Activated CD4-positive, alpha-beta T cell treated with anti-CD3 and anti-CD28 coated beads for 36 hours (primary cell): ENCODE measurements at regions not wholly inside any gene's neighbourhood (a gene's known extent, or its start where the extent isn't known, plus 50 kb on each side); places are given as distances from the start of the nearest gene placed in this dataset.

Source experiments
- ATAC-seq: fragments of 200-7000 bp; cut with Tn5 transposase; one replicate; pipeline ENCODE4 v1.10.0; 2021; ENCODE audit warnings: mild to moderate bottlenecking, moderate library complexity
- CTCF ChIA-PET: fragments of 350-600 bp; sonication (Branson Sonifier 250); formaldehyde crosslinking; loops from one replicate; lab custom pipeline; 2021; ENCODE audit warnings: antibody characterized with exemption; lab: Charles Lee
- POLR2A ChIA-PET: fragments of 350-600 bp; sonication (Branson Sonifier 250); formaldehyde crosslinking; loops from one replicate; lab custom pipeline; 2021; ENCODE audit warnings: antibody characterized with exemption, inconsistent platforms; lab: Charles Lee
- DNase-seq: peaks from one replicate; pipeline ENCODE4 v3.0.0-alpha.2; 2020
- H3K27ac Mint-ChIP-seq: one replicate; pipeline ENCODE4 v1.8.0; 2021; ENCODE audit warnings: mixed read lengths
- H3K27me3 Mint-ChIP-seq: one replicate; pipeline ENCODE4 v1.8.0; 2021; ENCODE audit warnings: mixed read lengths
- H3K36me3 Mint-ChIP-seq: one replicate; pipeline ENCODE4 v1.8.0; 2021; ENCODE audit warnings: low read depth, mixed read lengths
- H3K4me1 Mint-ChIP-seq: one replicate; pipeline ENCODE4 v1.8.0; 2021; ENCODE audit warnings: mixed read lengths
- H3K4me3 Mint-ChIP-seq: one replicate; pipeline ENCODE4 v1.8.0; 2021; ENCODE audit warnings: mild to moderate bottlenecking, moderate library complexity, mixed read lengths
- H3K9me3 Mint-ChIP-seq: one replicate; pipeline ENCODE4 v1.8.0; 2021; ENCODE audit warnings: low read depth, mixed read lengths
- intact Hi-C, 2 experiments: fragments of 100-400 bp; cut with DNase I in 1 of 2; cut with micrococcal nuclease in 1 of 2; formaldehyde crosslinking; loops; one replicate each; pipeline versions ENCODE4 v1.14.2 to v1.15.1; 2022 to 2024; cut with DNase I, micrococcal nuclease

DNA sequence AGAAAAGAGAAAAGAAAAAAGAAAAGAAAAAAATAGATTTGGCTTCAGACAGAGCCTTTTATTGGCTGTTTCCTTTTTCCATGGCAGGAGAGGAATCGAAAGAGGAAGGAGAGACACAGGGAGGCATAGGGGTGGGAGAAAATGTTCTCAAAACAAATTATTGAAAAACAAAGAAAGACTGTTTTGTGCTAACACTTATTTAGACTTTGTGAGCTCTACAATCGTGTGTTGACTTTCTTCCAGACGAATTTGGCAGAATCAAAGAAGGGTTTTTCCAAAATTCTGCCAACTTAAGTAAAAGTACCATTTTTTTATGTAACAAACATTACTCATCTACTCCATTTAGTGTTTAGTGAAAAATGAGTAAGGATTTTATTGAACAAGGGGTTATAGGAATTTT is 982.2 kb downstream of the REEP3 start:
- H3K27ac Mint-ChIP-seq, result no peak overlapping the region
- no peaks in the 10 kb centered on the region for H3K36me3 Mint-ChIP-seq
- no peak overlapping the region for H3K4me3 Mint-ChIP-seq
- ChIA-PET POLR2A (no interaction called here), CTCF (interaction anchor here (0.6 kb wide), 1 partner anchor 33 kb away, joined by 3 read pairs; no protein-coding TSS in a partner anchor)
- H3K4me1 Mint-ChIP-seq, result no peaks in the 10 kb centered on the region
- H3K27me3 Mint-ChIP-seq, result no peaks in the 10 kb centered on the region
- intact Hi-C loops, result no loop called here
- no peaks in the 10 kb centered on the region for H3K9me3 Mint-ChIP-seq
- DNase-seq (no peak), ATAC-seq (no peak)

GRCh38 chr10:64505501-64505900 is 984.3 kb downstream of the REEP3 start:
- CTCF ChIA-PET, result no interaction called here
- Mint-ChIP-seq H3K27ac (no peak overlapping the region), H3K4me1 (no peaks in the 10 kb centered on the region), H3K4me3 (no peak overlapping the region), H3K9me3 (no peaks in the 10 kb centered on the region), H3K27me3 (no peaks in the 10 kb centered on the region), H3K36me3 (no peaks in the 10 kb centered on the region)
- DNase-seq (no peak), ATAC-seq (no peak)
- intact Hi-C loops, result no loop called here
- POLR2A ChIA-PET, result no interaction called here

DNA sequence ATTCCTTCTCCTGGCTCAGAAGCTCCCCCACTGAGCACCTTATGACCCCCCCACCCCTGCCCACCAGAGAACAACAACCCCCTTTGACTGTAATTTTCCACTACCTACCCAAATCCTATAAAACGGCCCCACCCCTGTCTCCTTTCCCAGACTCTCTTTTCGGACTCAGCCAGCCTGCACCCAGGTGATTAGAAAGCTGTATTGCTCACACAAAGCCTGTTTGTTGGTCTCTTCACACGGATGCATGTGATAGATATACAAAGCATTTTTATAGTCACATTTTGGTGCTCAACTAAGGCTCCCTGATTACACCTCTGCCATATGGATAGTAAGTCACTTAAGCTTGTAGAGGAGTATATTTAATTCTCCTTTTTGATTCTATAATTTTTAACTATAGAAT is 985.8 kb downstream of the REEP3 start:
- ChIA-PET POLR2A (no interaction called here), CTCF (no interaction called here)
- H3K4me3 Mint-ChIP-seq, result no peak overlapping the region
- DNase-seq (no peak), ATAC-seq (no peak)
- no peaks in the 10 kb centered on the region for H3K4me1 Mint-ChIP-seq
- no peaks in the 10 kb centered on the region for H3K27me3 Mint-ChIP-seq
- H3K27ac Mint-ChIP-seq, result no peak overlapping the region
- intact Hi-C loops, result no loop called here
- no peaks in the 10 kb centered on the region for H3K36me3 Mint-ChIP-seq
- H3K9me3 Mint-ChIP-seq, result no peaks in the 10 kb centered on the region

GRCh38 chr10:64507651-64508028 is 986.4 kb downstream of the REEP3 start:
- Mint-ChIP-seq H3K27ac (no peak overlapping the region), H3K4me1 (no peaks in the 10 kb centered on the region), H3K4me3 (no peak overlapping the region), H3K36me3 (no peaks in the 10 kb centered on the region), H3K9me3 (no peaks in the 10 kb centered on the region), H3K27me3 (no peaks in the 10 kb centered on the region)
- intact Hi-C loops, result no loop called here
- POLR2A ChIA-PET, result no interaction called here
- ATAC-seq (no peak), DNase-seq (no peak)
- CTCF ChIA-PET, result no interaction called here

DNA sequence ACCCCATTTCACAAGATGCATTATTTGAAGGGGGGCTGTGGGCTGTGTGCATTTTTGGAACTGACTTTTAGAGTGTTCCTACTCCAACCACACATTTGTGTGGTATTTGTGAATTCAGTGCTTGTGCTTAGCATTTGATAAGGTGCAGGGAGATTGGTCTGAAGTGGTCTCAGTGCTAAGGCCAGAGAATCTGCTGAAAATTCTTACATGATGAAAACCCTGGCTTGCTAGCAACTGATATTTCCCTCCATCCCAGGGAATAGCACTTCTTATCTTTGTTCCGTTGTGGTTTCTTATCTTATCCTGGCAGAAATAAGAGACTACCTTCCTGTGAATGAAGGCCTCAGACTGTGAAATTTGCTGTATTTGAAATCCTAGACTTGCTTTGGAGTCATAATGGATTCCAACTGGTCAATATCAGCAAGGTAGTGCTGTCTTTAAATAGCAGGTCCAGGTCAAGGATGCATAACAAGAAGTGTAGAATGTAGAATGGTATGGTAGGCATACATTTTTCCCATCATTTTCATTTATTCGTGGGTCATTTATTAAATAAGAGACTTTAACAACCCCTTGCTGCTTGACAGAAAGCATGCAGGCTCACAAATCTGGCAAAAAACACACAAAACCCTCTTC is 986.9 kb downstream of the REEP3 start:
- Mint-ChIP-seq H3K27ac (no peak overlapping the region), H3K27me3 (no peaks in the 10 kb centered on the region), H3K9me3 (no peaks in the 10 kb centered on the region), H3K4me3 (no peak overlapping the region), H3K4me1 (no peaks in the 10 kb centered on the region), H3K36me3 (no peaks in the 10 kb centered on the region)
- DNase-seq, result no peak
- ChIA-PET POLR2A (no interaction called here), CTCF (no interaction called here)
- ATAC-seq, result no peak
- intact Hi-C loops, result no loop called here

DNA sequence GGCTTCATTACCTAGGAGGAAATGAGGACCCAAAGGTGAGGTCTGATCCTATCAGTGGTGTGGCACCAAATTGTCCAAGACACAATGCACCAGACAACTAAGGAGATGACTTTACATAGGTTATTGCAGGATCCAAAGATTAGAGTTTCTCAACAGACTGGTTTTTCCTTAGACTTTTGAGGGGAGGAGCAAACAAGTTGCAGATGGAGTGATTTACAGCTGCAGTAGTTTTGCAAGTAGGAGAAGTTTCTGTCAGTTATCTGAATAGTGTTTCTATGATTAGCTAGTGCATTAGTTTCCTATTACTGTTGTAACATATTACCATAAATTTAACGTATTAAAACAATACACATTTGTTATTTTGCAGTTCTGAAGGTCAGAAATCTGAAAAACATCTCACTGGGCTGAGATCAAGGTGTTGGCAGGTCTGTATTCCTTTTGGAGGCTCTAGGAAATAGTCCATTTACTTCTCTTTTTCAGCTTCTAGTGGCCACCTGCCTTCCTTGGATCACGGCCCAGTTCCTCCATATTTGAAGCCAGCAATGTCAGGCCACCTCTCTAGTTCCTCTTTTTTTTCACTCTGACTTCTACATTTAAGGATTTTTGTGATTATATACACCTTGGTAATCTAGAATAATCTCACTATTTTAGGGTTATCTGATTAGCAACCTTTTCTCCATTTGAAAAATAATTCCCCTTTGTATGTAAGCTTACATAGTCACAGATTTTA is 994.9 kb downstream of the REEP3 start:
- ATAC-seq, result no peak
- no peak overlapping the region for H3K27ac Mint-ChIP-seq
- no peak overlapping the region for H3K4me3 Mint-ChIP-seq
- no peaks in the 10 kb centered on the region for H3K36me3 Mint-ChIP-seq
- no peaks in the 10 kb centered on the region for H3K9me3 Mint-ChIP-seq
- no peaks in the 10 kb centered on the region for H3K27me3 Mint-ChIP-seq
- POLR2A ChIA-PET, result no interaction called here
- no peak for DNase-seq
- no peaks in the 10 kb centered on the region for H3K4me1 Mint-ChIP-seq
- CTCF ChIA-PET, result no interaction called here
- intact Hi-C loops, result no loop called here

DNA sequence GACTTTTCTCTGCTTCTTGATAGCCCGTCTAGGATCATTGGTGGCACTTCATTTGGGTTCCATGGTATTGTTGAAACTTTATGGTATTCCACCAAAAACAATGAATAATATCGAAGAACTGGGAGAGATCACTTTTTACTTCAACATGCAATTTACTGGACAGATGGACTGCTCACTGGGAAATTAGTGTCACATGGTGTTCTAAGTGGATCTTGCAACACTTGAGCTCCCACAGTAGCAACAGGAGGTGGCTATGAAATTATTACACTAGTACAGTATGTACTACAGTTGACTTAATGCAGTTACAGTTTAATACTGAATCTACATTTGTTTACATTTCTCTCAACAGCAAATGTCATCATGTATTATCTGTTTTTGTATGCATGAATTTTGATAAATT is 997.3 kb downstream of the REEP3 start:
- no peaks in the 10 kb centered on the region for H3K36me3 Mint-ChIP-seq
- intact Hi-C loops, result no loop called here

DNA sequence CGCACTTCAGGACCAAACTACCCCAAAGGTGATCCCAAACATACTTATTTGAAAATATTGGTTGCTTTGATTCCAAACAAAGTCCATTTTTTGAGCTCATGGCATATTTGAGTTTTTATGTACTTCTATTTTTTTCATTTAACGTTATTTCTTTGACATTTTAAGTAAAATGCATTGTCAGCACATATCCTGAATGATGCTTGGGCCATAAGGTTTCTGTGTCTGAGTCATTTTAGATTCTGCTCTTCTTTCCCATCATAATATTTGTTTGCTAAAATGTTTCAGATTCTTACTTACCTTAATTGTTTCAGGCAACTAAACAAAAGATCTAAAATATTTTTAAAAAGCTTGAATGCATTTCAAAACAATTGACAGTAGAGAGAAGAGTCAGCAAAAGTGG is 998.2 kb downstream of the REEP3 start:
- no peaks in the 10 kb centered on the region for H3K36me3 Mint-ChIP-seq
- no peak overlapping the region for H3K4me3 Mint-ChIP-seq
- intact Hi-C loops, result no loop called here
- DNase-seq (no peak), ATAC-seq (no peak)
- ChIA-PET CTCF (interaction anchor here (0.6 kb wide), 1 partner anchor 95 kb away, joined by 4 read pairs; no protein-coding TSS in a partner anchor), POLR2A (no interaction called here)
- H3K27ac Mint-ChIP-seq, result no peak overlapping the region
- H3K9me3 Mint-ChIP-seq, result no peaks in the 10 kb centered on the region
- no peaks in the 10 kb centered on the region for H3K4me1 Mint-ChIP-seq
- H3K27me3 Mint-ChIP-seq, result no peaks in the 10 kb centered on the region

More for the DNA sequence above, 997.3 kb downstream of the REEP3 start:
- H3K4me3 Mint-ChIP-seq, result no peak overlapping the region
- H3K27ac Mint-ChIP-seq, result no peak overlapping the region
- no peaks in the 10 kb centered on the region for H3K9me3 Mint-ChIP-seq
- CTCF ChIA-PET, result no interaction called here
- POLR2A ChIA-PET, result no interaction called here
- DNase-seq (no peak), ATAC-seq (no peak)
- no peaks in the 10 kb centered on the region for H3K27me3 Mint-ChIP-seq
- H3K4me1 Mint-ChIP-seq, result no peaks in the 10 kb centered on the region

DNA sequence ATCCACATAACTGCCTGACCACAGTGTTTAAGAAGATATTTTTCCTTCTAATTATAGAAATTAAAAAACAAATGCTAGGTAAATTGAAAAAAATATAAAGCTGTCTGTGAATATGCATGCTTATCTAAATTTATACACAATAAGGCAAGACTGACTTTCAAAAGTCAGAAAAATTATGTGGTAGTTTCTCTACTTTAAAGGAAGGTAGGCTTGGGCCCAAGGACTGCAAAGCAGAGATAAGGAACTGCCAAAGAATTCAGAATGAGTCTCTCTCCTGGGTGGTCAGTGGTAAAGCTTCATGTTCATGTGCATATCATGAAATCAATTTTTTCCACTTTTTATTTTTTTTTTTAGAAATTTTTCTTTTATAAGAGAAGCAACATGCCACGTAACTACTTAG is 998.6 kb downstream of the REEP3 start:
- Mint-ChIP-seq H3K27me3 (no peaks in the 10 kb centered on the region), H3K9me3 (no peaks in the 10 kb centered on the region), H3K4me3 (no peak overlapping the region), H3K36me3 (no peaks in the 10 kb centered on the region), H3K27ac (no peak overlapping the region), H3K4me1 (no peaks in the 10 kb centered on the region)
- no peak for DNase-seq
- no peak for ATAC-seq
- POLR2A ChIA-PET, result no interaction called here
- intact Hi-C loops, result no loop called here
- CTCF ChIA-PET, result interaction anchor here (0.6 kb wide), 1 partner anchor 95 kb away, joined by 4 read pairs; no protein-coding TSS in a partner anchor

DNA sequence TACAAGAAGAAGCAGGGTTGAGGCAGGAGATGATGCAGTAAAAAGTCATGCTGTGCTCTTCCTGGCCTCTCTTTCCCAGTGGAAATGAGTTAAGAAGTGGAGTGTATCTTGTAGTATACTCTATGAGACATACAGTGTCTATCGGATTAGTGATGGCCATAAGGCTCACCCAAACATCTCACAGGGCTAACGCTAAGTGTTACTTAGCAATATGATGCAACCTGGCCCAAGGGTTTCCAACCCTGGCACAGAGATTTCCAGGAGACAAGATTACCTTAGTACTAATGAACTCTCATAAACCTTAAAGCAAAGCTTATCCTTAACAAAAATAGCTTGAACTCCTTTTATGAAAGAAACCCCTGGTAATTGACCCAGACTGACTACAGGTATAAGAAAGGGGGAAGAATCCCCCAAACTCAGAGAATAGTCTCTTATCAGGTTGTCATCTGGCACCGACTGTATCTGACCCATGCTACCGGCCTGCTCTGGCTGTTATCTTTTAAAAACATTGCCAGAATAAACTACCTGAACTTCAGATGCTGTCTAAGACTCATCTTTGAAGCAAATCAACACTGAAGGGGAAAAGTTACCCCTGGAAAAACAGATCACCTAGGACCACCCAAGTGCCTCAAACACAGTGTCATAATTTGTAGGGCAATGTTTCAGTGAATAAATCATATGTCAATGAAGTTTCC is 1002.0 kb downstream of the REEP3 start:
- Mint-ChIP-seq H3K36me3 (no peaks in the 10 kb centered on the region), H3K27ac (no peak overlapping the region), H3K9me3 (no peaks in the 10 kb centered on the region), H3K27me3 (no peaks in the 10 kb centered on the region), H3K4me3 (no peak overlapping the region), H3K4me1 (no peaks in the 10 kb centered on the region)
- DNase-seq (no peak), ATAC-seq (no peak)
- CTCF ChIA-PET, result interaction anchor here (0.7 kb wide), 1 partner anchor 36 kb away, joined by 3 read pairs; no protein-coding TSS in a partner anchor
- POLR2A ChIA-PET, result no interaction called here
- intact Hi-C loops, result no loop called here

DNA sequence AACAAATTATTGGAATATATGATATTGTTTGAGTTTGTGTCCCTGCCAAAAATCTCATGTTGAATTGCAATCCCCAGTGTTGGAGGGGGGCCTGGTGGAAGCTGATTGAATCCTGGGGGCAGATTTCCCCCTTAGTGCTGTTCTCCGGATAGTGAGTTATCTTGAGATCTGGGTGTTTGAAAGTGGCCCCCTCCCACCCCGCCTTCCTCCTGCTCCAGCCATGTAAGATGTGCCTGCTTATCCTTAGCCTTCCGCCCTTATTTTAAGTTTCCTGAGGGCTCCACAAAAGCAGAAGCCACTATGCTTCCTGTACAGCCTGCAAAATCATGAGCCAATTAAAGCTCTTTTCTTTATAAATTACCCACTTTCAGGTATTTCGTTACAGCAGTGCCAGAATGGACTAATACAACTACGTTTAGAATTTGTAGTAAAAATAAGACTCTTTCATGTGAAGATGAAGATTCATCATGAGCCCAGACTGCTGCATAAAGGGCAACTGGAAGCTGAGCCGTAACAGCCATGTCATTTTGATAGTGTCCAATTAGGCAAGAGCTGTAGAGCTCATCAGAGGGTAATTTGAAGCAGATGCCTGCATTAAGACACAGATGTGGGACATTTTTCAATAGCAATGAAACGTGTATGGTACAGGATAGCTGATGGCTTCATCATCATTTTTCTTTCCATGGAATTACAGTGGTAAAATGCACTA is 1007.2 kb downstream of the REEP3 start:
- intact Hi-C loops, result no loop called here
- no peaks in the 10 kb centered on the region for H3K9me3 Mint-ChIP-seq
- no peaks in the 10 kb centered on the region for H3K4me1 Mint-ChIP-seq
- POLR2A ChIA-PET, result no interaction called here
- H3K36me3 Mint-ChIP-seq, result no peaks in the 10 kb centered on the region
- DNase-seq (no peak), ATAC-seq (no peak)
- no peaks in the 10 kb centered on the region for H3K27me3 Mint-ChIP-seq
- H3K4me3 Mint-ChIP-seq, result no peak overlapping the region
- CTCF ChIA-PET, result no interaction called here
- no peak overlapping the region for H3K27ac Mint-ChIP-seq
